LoVo (cell line): ENCODE measurements at regions not wholly inside any gene's neighbourhood (a gene's known extent, or its start where the extent isn't known, plus 50 kb on each side); places are given as distances from the start of the nearest gene placed in this dataset.
A peak's percentile ranks its signal among the peaks of the same experiment; 100 is the strongest.

Source experiments
- DNase-seq: peaks from one replicate; pipeline ENCODE4 v3.0.0-alpha.2; 2016; ENCODE audit warnings: low spot score

DNA sequence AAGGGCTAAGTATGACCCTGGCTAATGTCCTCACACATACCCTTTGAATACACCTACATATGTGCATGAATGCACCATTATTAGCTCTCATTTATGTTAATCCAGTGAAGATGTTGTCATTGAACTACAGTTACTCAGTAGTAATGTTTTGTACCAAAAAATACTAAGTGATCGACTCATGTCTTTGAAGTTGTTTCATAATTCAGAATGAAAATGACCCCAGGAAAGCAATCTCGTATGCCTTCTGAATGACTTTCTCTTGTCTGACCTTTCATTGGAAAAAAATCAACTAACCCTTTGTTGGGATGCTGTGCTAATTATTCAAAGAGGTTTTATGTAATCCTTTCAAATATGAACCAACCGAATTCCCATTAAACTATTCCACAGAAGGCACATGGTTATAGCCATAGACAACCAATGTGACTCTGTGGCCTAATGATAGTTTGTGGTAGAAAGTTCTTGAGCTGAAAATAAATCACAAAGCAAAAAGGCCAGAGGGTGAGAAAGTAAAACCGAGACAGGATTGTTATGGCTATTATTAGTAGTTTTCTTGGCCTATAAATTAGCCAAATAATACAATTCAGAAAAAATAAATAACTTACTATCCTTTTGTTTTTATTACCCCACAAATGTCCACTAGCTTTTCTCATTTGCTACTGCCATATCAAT is 86.8 kb upstream of the STARD13 start:
- DNase-seq, result no peak

DNA sequence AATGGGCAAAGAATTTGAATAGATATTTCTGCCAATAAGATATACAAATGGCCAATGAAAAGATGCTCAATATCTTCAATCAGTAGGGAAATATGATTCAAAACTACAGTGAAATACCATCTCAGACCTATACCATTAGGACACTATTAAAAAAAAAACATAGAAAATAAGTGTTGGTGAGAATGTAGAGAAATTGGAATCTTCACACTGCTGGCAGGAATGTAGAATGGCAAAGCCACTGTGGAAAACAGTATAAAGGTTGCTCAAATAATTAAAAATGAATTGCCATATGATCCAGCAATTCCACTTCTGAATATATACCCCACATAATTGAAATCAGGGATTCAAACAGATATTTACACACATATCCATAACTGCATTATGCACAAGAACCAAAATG is 88.1 kb upstream of the STARD13 start:
- DNase-seq, result no peak

DNA sequence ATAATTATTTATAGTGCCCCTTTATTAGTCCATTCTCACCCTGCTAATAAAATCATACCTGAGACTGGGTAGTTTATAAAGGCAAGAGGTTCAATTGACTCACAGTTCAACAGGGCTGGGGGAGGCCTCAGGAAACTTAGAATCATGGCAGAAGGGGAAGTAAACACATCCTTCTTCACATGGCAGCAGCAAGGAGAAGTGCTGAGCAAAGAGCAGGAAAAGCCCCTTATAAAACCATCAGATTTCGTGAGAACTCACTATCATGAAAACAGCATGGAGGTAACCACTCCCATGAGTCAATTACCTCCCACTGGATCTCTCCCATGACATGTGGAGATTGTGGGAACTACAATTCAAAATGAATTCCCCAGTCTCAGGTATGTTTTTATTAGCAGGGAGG is 89.9 kb upstream of the STARD13 start:
- no peak for DNase-seq

DNA sequence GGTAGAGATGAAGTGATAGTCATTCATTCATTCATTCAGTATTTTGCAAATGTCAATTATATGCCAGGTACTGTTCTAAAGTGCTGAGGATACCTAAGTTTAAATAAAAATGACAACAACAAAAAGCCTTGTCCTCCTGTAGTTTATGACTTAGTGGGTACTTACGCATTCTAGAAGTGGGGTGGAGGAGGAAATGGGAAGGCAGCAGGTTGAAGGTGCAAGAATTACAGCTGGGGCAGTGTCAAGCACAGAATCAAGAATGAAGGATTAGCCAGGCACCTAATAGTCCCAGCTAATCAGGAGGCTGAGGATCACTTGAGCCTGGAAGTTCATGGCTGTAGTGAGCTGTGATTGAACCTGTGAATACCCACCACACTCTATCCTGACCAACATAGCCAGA is 90.7 kb upstream of the STARD13 start:
- DNase-seq, result no peak

DNA sequence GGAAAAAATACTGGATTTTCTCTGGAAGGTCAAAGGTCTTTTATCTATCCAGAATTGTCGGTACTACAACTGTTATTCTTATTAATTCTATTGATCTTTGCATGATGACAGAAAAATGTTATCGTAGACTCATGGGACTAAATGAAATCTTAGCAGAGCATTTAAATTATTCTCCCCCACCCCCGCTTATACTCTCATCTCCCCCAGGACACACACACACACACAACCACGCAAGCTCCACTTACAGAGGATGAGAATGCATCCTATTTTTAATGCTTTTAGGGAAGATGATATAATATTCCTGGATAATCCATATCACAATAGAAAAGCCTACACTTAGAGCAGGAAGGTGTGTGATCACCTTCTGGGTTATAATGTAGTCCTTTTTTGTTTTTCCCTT is 91.9 kb upstream of the STARD13 start:
- no peak for DNase-seq

DNA sequence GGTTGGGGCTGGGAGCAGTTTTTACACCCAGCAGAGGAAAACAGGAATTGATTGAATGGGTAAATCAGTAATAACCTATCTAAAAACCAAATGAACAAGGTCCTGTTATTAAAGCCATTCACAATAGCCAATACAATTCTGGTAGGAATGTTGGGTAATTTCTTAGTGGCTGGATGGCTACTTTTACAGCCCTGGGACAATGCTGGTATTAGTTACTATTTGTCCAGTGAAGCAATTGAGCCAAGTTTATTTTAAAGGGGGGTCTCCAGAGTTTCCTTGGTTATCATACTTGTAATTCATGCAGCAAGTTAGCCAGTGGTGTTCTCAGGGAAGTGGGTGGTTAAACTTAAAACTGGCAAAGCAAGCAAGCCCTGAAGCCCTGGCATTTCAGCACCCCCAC is 92.3 kb upstream of the STARD13 start:
- no peak for DNase-seq

DNA sequence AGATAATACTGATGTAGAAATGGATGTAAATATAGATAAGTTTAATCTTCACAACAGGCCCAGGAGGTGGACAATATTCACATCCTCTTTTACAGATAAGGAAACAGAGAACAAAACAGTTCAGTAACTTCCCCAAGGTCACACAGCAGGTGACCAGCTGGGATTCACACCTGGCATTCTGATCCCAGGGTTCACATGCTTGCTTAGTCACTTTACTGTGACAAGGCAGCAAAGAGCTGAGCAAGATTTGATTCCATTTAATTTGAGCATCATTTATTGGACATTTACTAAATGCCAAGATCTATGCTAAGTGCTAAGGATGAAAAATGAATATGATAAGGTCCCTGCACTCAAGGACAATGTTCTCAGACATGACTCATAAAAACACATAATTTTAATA is 94.1 kb upstream of the STARD13 start:
- no peak for DNase-seq

DNA sequence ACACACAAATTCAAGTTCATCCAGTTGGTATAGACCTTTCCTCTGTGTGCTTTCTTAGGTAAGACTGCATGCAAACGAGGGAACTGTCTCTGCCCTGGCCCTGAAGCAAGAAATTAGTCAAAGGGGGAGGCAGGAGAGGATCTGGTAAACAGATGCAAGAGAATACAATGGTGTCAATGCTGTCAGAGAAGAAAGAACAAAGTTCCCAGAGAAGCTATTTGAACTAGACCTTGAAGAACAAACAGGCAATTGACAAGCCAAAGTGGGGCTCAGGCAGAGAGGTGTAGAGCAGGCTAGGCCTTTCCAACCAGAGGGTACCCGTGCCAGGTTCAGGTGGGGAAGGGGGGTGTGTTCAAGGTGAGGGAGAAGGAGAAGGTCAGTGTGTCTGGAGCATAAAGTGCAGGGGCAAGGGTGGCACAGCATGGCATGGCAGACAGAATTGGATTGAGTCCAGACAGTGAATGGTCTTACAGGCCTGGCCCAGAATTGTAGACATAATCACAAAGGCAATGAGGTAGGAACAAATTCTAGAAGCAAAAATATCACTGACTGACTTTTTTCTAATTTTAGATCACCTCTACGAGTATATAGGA is 95.0 kb upstream of the STARD13 start:
- no peak for DNase-seq

DNA sequence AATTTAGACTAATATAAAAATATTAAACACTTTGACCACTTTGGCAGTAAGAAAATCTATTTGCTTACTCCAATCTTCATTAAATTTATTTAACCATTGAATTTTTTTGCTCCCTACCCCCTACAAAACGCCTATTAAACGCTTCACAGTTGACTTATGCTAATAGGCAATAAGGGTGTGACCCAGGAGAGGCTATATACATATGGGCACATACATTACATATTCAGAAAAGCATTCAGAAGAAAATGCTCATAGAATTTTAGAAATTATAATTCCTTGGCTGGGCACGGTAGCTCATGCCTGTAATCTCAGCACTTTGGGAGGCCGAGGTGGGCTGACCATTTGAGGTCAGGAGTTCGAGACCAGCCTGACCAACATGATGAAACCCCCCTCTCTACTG is 95.6 kb upstream of the STARD13 start:
- DNase-seq, result no peak

DNA sequence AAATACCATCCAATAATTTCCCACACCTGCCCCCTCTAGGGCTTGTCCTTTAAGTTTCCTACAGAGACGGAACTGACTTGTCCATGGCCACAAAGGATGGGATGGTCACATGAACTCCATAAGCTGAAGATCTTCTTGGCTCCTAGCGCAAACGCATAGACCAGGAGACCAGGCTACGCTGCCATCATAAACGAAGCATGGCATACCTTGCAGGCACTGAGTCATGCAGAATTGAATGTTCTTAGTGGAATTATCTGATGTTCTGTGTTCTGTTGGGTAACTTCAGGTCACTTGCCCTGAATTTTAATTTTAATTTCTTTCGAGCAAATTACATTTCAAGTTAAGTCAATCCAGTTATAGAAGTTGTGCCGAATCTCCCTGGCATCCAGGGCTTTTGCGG is 96.4 kb upstream of the STARD13 start:
- DNase-seq, result no peak

DNA sequence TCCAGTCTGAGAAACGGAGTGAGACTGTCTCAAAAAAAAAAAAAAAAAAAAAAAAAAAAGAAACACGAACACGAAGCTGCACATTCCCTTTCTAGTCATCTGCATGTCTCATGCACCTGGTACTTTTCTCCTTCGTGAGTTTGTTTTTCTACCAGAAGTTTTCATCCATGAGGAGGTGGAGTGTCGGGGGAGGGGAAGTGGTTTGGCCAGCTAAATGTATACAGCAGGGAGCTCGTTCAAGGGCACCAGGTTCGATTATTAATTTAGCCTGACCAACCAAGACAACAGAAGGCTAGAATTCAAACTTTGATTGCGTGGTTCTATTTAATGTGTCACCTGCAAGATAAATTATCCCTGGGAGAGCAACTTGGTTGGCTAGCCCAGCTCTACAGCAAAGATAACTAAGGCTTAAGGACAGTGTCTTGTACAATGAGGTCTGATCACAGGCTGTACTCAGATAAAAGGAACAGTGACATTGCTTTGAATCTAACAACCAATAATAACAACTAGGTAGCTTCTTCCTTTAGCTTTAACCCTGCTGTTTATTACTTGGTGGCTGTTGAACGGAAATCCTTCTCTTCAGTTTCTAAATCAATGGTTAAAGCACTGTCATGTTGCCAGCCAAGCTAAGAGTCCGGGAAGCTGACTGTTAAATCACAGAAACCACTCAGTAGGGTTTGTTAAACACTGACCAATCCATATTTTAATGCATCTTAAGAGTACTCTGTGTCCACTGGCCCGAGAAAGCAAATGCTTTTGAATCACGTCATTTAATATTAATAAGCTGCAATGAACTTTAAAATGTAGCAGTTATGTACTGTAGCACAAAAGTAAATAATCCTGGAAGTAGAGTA is 98.4 kb upstream of the STARD13 start:
- DNase-seq, result no peak

DNA sequence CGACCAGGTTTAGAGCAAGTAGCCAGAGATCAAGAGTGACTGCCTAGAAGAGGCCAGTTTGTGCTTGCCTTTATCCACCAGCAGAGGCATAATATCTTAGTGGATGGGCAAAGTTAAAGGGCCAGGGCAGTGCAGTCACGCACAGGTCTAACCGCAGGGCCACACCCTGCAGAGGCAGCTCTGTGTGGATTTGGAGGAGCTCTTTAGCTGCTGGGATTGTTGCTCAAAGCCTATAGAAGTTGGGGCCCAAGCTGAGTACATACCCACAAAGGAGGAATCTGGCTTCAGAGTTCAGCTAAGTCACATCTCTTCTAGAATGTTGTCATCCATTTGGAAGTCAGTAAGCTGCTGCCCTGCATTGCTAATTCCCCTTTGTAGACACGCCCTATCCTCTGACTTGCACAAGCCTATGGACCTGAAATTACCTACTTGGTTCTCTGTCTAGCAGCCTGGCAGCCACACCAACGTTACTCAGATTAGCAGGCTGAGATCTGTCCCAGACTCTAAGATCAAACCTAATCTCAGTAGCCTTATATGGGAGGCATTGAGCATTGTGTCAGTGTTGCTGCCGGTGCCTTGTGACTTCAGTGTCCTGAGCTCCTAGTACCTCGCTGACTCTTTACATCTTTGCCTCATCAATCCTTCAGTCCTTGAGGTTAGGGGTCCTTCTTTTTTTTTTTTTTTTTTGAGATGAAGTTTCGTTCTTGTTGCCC is 102.9 kb upstream of the STARD13 start:
- DNase-seq, result peak; percentile 62

DNA sequence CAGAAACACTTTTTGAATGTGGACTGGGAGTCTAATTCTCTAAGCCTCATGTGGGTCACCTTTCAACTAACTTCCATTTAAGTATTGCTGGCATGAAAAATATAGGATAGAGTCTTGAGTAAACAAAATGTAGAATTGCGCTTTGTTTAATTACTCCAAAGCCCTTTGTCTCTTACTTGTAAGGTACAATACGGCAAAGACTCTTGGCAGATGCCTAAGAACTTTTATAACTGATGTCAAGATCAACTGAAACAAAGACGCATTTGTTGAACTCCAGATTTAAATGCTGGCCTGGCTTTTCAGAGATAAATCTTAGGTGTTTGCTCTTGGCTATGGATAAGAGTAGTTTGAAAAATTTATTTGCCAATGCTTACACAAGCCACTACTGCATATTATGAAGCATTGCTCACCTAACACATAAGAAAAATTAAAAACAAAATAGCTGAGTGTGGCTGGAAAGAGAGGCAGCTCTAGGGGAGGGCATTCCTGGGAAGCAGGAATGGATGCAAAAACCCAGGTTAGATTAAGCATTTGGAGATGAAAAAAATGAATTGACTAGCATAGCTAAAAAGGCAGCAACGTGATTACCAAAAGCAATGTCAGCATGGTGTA is 107.3 kb upstream of the STARD13 start:
- peak; percentile 7 for DNase-seq

DNA sequence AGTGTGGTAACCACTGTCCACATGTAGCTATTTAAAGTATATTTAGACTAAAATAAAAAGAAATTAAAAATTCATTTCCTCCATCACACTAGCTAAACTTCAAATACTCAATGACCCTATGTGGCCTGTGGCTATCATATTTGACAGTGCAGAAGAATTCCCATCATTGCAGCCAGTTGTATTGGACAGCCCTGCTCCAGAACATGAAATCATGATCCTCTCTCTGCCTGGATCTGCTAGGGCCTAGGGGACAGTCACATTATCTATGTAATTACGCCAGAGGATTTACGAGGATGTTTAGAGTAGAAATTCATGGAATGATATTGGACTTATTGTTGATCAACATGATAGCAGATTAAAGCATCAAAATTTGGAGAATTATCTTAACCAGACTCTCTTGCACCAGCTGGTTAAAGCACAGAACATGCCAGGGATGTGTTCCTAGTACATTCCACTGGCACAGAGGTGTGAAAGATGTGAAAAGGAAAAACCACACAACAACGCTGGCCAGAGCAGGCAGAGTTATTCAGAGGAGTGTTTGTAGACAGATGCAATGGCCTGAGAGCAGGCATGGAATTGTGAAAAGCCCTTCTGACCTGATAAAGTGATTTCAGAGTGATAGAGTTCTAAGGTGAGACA is 108.9 kb upstream of the STARD13 start:
- no peak for DNase-seq

DNA sequence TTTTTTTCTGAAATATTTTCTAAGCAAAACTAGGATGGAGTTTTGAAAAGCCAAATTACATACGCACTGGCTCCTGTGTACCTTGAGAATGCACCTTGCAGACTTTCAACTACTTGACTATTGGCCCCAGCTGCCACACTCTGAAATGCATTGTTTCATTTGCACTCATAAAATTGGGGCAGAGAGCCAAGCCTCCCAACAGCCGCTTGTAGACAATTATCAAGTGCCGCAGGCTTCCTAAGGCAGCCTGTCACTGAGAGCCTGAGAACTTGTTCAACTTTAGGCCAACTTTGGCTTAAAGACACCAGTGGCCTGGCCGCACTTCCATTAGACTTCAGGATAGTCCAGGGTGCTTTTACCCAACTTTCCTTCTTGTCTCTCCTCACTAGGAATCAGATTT is 115.7 kb upstream of the STARD13 start:
- DNase-seq, result no peak

DNA sequence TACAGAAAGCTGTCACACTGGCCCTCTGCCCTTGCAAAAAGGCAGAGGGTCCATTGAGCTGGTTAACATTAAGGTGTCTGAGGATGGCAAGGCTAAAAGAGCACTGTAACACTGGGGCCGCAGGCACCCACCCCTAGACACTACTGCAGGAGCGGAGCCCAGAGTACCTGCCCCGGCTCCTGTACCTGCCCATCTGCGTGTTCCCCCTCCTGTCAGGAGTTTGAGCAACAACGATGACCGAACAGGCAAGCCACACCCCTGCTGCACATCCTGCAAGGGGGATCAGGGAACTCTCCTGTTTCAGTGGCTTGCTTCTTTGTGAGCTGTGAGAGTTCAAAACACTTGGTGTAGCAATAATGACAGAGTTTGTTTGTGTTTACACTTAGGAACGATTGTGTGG is 117.4 kb upstream of the STARD13 start:
- DNase-seq, result no peak

DNA sequence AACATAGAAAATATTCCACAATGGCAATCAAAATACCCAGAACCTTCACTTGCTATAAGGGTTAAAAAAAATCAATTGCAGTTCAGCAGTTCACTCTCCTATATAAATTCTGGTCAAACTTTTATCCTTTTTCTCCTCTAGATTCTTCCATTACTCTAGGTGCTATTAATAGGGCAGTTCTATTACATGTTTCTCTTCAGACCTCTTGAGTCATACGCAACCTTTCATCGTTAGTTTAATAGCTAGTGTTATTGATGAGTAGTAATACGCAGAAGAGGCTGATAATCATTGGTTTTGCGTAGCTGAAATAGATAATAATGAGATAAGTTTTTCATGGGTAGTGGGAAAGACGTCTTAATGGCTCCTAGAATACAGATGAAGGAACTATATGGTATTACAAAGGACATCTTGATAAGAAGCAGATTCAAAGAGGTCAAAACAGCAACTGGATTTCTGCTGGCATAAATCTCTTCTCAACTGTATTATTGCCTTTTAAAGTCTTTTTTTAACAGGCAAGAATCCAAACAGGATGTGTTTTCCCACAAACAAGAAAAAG is 118.3 kb upstream of the STARD13 start:
- no peak for DNase-seq

DNA sequence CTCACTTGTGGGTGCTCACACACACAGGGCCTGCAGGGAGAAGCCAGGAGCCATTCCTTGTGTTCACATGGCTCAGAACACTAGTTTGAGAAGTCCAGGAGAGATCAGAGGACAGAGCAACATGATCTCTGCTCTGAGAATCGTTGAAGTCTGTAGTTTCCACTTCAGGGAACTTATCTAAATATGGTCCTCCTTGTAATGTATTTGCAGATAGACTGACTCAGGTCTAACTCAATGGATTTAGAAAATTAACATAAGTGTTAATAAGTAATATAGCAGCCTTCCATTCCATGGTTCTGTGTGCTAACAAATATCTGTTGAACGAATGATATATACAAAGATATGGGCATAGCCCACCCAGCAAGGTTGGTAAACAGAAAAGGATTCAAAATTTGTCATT is 119.8 kb upstream of the STARD13 start:
- no peak for DNase-seq

DNA sequence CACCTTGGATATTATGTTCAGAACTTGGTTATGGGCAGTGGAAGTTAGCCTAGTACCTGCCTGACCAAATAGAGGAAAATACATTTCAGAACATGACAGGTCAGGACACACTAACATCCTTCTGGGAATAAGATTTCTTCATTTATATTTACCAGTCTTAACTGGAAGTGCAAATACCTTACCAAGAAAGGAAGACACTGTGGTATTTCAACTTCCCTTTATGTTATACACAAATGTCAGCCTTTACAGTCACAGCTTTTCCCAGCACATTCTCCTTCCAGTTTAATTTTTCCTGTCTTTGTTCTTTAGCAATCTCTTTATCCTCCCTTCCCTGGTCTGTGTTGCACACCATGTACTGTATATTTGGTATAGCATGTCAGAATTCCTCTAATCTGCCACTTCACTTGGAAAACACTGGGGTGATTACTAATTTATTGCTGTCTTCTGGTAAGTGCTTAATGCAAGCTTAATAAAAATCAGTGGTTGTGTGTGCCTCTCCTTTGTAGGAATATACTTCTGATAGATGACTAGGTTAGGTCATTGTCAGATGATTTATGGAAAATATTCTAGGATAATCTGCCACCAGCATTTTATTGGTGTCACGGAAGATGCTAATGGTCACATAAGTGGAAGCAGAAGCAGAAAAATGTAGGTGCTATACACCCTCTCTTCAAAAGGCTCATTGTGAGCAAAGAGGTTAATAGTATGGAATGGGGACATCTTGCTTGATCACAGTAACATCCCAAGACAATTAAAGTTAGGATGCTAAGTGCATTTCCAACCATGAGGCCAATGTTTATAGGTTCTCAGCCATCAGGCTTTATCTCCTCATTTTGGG is 124.3 kb upstream of the STARD13 start:
- no peak for DNase-seq

DNA sequence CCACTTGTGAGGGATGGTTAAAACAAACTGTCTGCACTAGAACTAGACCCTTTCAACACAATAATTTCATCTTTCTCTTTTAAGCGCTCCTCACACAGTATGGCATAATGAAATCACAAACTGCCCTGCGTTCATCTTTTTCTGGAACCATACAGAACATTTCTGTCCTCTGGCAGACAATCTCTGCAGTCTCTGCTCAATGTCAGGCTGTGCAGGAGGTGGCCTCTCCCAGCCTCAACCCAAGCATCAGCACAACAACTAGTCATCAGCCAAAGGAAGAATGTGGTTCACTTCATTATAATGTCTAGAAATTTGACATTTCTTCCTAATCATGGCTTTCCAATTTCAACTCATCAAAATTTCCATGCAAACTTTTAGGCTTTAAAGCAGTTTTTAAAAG is 125.1 kb upstream of the STARD13 start:
- DNase-seq, result no peak

DNA sequence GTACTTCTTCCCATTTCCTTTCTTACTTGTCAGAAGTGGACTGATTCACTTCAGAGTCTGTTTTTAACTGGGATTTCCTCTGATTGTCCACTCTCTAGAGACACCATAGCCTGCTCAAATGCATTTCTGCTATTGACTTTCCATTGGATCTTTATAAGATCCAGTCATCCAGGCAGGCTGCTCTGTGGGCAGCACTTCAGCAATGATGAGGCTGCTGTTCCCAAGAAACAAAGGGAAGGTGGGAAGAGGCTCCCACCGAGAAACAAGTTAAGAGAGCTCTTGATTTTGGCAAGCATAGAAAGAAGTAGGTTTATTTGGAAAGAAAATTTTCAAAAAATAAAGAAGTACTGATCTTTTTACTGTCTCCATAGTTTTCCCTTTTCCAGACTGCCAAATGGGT is 125.8 kb upstream of the STARD13 start:
- no peak for DNase-seq
